Caco-2 (cell line): ENCODE measurements at regions not wholly inside any gene's neighbourhood (a gene's known extent, or its start where the extent isn't known, plus 50 kb on each side); places are given as distances from the start of the nearest gene placed in this dataset.

Experiments
- BruUV-seq: library from RNA; stranded (reverse); fragments of 400-500 nt; replicated peaks from 2 replicates; lab custom pipeline; 2021; lab: Mats Ljungman, UMichigan
- CTCF ChIA-PET: fragments of 300-600 bp; sonication (Branson Sonifier 250); formaldehyde crosslinking; loops from one replicate; lab custom pipeline; 2022; ENCODE audit warnings: antibody characterized with exemption; lab: Charles Lee
- POLR2A ChIA-PET: fragments of 300-600 bp; sonication (Branson Sonifier 250); formaldehyde crosslinking; loops from one replicate; lab custom pipeline; 2022; ENCODE audit warnings: antibody characterized with exemption; lab: Charles Lee
- DNase-seq, 2 experiments: peaks; one replicate each; pipeline versions ENCODE4 v3.0.0 to v3.0.0-alpha.2; 2020 to 2022
- H3K27me3 ChIP-seq: replicated peaks from 2 replicates; pipeline ENCODE4 v1.6.0; 2011; ENCODE audit warnings: low read length; ENCODE audit not compliant: control insufficient read depth, insufficient read depth
- H3K36me3 ChIP-seq: 2 replicates; pipeline ENCODE4 v1.5.1; 2011; ENCODE audit warnings: low read length; ENCODE audit not compliant: control insufficient read depth, insufficient read depth
- H3K4me1 ChIP-seq: fragments of 250-450 bp; sonication (Bioruptor Pico); 2 replicates; pipeline ENCODE4 v1.5.1; 2020; ENCODE audit warnings: mild to moderate bottlenecking
- H3K4me3 ChIP-seq: 2 replicates; pipeline ENCODE4 v1.5.1; 2011; ENCODE audit warnings: low read depth, mild to moderate bottlenecking, control low read depth, low read length
- H3K9me3 ChIP-seq: fragments of 250-450 bp; sonication (Bioruptor Pico); 2 replicates; pipeline ENCODE4 v1.5.1; 2020; ENCODE audit warnings: mild to moderate bottlenecking, moderate library complexity
- H3K27ac Mint-ChIP-seq: one replicate; pipeline ENCODE4 v1.8.0; 2022; ENCODE audit warnings: mixed read lengths; ENCODE audit not compliant: unreplicated experiment
- H3K27me3 Mint-ChIP-seq: one replicate; pipeline ENCODE4 v1.8.0; 2022; ENCODE audit warnings: mixed read lengths; ENCODE audit not compliant: insufficient read depth, unreplicated experiment
- H3K36me3 Mint-ChIP-seq: one replicate; pipeline ENCODE4 v1.8.0; 2022; ENCODE audit warnings: mild to moderate bottlenecking, mixed read lengths; ENCODE audit not compliant: insufficient read depth, unreplicated experiment
- H3K4me1 Mint-ChIP-seq: one replicate; pipeline ENCODE4 v1.8.0; 2022; ENCODE audit warnings: low read depth, mixed read lengths; ENCODE audit not compliant: unreplicated experiment
- H3K4me3 Mint-ChIP-seq: one replicate; pipeline ENCODE4 v1.8.0; 2022; ENCODE audit warnings: mild to moderate bottlenecking, moderate library complexity, mixed read lengths; ENCODE audit not compliant: unreplicated experiment
- H3K9me3 Mint-ChIP-seq: one replicate; pipeline ENCODE4 v1.8.0; 2022; ENCODE audit warnings: mixed read lengths; ENCODE audit not compliant: unreplicated experiment
- CTCF ChIP-seq, 2 experiments: fragments of 200-600 bp in 1 of 2; IDR thresholded peaks; 1 replicate in 1 of 2; 2 replicates in 1 of 2; pipeline versions ENCODE4 v1.5.1 to v1.8.0; 2011 to 2022; ENCODE audit warnings: antibody characterized with exemption in 1 of 2, control low read depth in 1 of 2, inconsistent platforms in 1 of 2, low read depth in 1 of 2, low read length in 1 of 2, mild to moderate bottlenecking in 1 of 2, moderate library complexity in 1 of 2; ENCODE audit not compliant: insufficient read depth in 1 of 2, severe bottlenecking in 1 of 2, unreplicated experiment in 1 of 2
- intact Hi-C: fragments of 100-400 bp; cut with micrococcal nuclease; formaldehyde crosslinking; loops from one replicate; pipeline ENCODE4 v1.10.0; 2022; ENCODE audit not compliant: unreplicated experiment

- H3K27ac Mint-ChIP-seq: no peak overlapping the region
- no peak for DNase-seq
Measured at GRCh38 chr4:60365176-60365575, 835.0 kb upstream of the ADGRL3 start.

GRCh38 chr4:60366661-60367060, 833.5 kb upstream of the ADGRL3 start:
- no peak overlapping the region for H3K4me3 ChIP-seq
- CTCF ChIA-PET: no interaction called here
- no peak for TF ChIP-seq CTCF (IDR thresholded peaks at IDR 0.05; ENCODE audit: insufficient read depth in 1 of 2, low read depth in 1 of 2, low read length in 1 of 2, severe bottlenecking in 1 of 2, unreplicated experiment in 1 of 2)
- Mint-ChIP-seq H3K27ac (no peak overlapping the region), H3K36me3 (no peaks in the 10 kb centered on the region), H3K4me1 (no peaks in the 10 kb centered on the region), H3K9me3 (no peaks in the 10 kb centered on the region), H3K4me3 (no peak overlapping the region), H3K27me3 (no peaks in the 10 kb centered on the region)
- POLR2A ChIA-PET: no interaction called here
- no peaks in the 10 kb centered on the region for H3K9me3 ChIP-seq
- no TSS peak for BruUV-seq
- intact Hi-C loops: no loop called here
- DNase-seq: no peak
- H3K4me1 ChIP-seq: no peaks in the 10 kb centered on the region
- no peaks in the 10 kb centered on the region for H3K36me3 ChIP-seq
- no peaks in the 10 kb centered on the region for H3K27me3 ChIP-seq

More at GRCh38 chr4:60365176-60365575, 835.0 kb upstream of the ADGRL3 start:
- BruUV-seq: no TSS peak
- H3K4me1 ChIP-seq: no peaks in the 10 kb centered on the region
- no peaks in the 10 kb centered on the region for H3K27me3 ChIP-seq
- H3K9me3 ChIP-seq: no peaks in the 10 kb centered on the region
- H3K36me3 Mint-ChIP-seq: no peaks in the 10 kb centered on the region
- ChIA-PET CTCF (no interaction called here), POLR2A (no interaction called here)
- no peak overlapping the region for H3K4me3 ChIP-seq
- H3K36me3 ChIP-seq: no peaks in the 10 kb centered on the region
- H3K27me3 Mint-ChIP-seq: no peaks in the 10 kb centered on the region
- intact Hi-C loops: no loop called here
- TF ChIP-seq CTCF (IDR thresholded peaks at IDR 0.05; ENCODE audit: insufficient read depth in 1 of 2, low read depth in 1 of 2, low read length in 1 of 2, severe bottlenecking in 1 of 2, unreplicated experiment in 1 of 2): no peak
- no peaks in the 10 kb centered on the region for H3K9me3 Mint-ChIP-seq
- no peaks in the 10 kb centered on the region for H3K4me1 Mint-ChIP-seq
- no peak overlapping the region for H3K4me3 Mint-ChIP-seq

- Histone ChIP-seq H3K27me3 (no peaks in the 10 kb centered on the region), H3K9me3 (no peaks in the 10 kb centered on the region), H3K36me3 (no peaks in the 10 kb centered on the region), H3K4me3 (no peak overlapping the region), H3K4me1 (no peaks in the 10 kb centered on the region)
- CTCF ChIA-PET: interaction anchor here (0.6 kb wide), 1 partner anchor 1190 kb away, joined by 3 read pairs; no protein-coding TSS in a partner anchor
- Mint-ChIP-seq H3K27ac (no peak overlapping the region), H3K4me3 (no peak overlapping the region), H3K27me3 (no peaks in the 10 kb centered on the region), H3K4me1 (no peaks in the 10 kb centered on the region), H3K36me3 (no peaks in the 10 kb centered on the region), H3K9me3 (no peaks in the 10 kb centered on the region)
- intact Hi-C loops: no loop called here
- TF ChIP-seq CTCF (IDR thresholded peaks at IDR 0.05; ENCODE audit: insufficient read depth in 1 of 2, low read depth in 1 of 2, low read length in 1 of 2, severe bottlenecking in 1 of 2, unreplicated experiment in 1 of 2): no peak
- DNase-seq: no peak
- BruUV-seq: no TSS peak
- POLR2A ChIA-PET: no interaction called here
Measured at GRCh38 chr4:60368986-60369385, 831.1 kb upstream of the ADGRL3 start.
